ENCODE measurements at regions not wholly inside any gene's neighbourhood (a gene's known extent, or its start where the extent isn't known, plus 50 kb on each side); places are given as distances from the start of the nearest gene placed in this dataset.
A peak's percentile ranks its signal among the peaks of the same experiment; 100 is the strongest.

DNA sequence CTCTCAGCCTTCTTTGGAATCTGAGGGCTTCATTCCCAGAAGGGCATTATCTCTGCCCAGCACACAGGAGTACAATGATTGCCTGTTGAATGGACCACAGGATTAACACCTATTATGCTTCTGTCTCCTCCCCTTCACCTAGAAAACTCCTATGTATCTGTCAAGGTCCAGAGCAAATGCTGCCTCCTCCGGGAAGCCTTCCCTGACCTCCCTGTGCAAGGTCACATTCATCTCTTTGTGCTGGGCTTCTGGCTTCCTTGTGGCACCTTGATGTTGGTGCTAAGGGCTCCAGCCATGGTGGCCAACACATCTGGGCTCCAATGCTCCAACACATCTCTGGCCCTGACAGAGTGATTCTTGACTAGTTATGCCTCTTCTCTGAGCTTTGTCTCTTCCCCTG, 49.9 kb upstream of the ATP2B2 start:
- no peak for DNase-seq

- no peak for DNase-seq
These were observed 50.9 kb upstream of the ATP2B2 start for GRCh38 chr3:10556312-10556711.

DNA sequence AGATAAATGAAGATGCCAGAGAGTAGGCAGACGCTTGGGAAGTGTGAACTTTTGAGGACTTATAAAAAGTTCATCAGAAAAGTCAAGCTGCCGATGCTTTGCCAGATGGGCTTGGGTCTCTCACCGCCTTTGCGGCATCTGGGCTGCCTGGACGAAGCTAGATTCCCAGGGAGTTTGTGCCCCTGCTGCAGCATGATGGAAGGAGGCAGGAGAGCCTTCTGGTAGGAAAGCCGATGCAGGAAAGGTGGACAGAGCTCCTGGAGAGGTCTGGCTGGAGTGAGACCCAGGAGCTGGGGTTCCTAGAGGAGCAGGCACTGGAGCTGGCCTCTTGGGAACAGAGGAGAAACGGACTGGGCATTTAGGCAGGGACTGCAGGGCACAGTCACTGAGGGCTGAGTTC, 51.9 kb upstream of the ATP2B2 start:
- no peak for DNase-seq

DNA sequence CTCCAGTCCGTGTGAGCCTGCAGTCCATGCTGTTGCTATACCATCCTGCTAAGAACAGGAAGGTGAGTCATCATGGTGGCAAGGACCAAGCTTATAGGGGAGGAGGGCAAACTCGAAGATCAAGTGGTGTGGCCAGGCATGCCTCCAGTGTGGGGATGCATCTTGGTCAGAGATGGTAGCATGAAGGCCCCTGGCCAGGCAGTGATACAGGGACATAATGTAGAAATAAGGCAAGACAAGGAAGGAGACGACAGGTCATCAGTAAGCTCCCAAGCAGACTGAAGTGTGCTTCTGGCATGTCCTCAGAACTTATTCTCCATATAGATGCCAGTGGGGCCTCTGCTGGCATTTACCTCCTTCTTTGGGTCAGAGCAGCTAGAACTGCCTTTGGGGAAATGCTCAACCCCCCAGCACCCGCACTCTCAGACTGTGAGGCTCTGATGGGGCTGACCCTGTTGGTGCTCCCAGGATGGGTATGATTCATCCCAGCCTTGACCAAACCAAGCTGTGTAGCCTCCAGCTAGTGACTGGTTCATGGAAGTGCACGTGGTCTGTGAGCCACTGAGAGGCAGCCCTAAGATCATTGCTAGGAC, 52.5 kb upstream of the ATP2B2 start:
- DNase-seq: peak in 1 of 14 donors; percentile 68

GRCh38 chr3:10558736-10559135, 53.4 kb upstream of the ATP2B2 start:
- peak in 1 of 14 donors; percentile 95 for DNase-seq

DNA sequence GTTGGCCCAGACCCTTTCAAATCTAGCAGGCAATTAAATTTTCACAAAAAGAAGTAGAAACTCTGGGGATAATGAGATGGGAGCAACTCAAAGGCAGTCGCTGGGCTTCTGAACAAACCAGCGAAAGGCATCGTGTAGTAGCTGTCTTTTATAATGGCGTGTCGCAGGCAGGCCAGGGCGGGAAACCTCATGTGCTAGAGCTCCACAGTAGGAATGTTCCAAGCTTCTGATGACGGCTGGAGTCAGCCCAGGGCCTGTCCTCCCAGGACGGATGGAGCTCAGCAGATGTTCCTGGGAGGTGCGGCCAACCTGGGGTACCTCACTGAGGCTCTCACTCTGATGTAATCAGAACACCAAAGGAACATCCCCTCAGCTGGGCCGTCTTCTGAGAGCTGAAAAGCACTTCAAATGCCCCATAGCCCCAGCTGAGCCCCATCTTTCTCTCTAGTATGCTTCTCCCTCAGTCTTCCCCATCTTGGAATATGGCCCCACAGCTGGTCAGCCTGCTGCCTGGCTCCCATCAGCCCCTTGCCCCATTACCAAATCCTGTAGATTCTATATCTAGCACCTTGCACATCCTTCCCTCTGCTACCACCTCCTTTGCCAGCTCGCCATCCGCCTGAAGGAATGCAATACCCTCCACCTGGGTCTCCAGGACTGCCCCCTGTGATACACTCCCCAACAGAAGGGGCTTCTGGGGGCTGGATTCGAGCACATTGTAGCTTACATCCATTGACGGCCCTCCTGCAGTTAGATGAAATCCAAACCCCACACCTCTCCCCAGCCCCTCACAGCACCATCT, 54.9 kb upstream of the ATP2B2 start:
- peak in 1 of 14 donors; percentile 32 for DNase-seq

DNA sequence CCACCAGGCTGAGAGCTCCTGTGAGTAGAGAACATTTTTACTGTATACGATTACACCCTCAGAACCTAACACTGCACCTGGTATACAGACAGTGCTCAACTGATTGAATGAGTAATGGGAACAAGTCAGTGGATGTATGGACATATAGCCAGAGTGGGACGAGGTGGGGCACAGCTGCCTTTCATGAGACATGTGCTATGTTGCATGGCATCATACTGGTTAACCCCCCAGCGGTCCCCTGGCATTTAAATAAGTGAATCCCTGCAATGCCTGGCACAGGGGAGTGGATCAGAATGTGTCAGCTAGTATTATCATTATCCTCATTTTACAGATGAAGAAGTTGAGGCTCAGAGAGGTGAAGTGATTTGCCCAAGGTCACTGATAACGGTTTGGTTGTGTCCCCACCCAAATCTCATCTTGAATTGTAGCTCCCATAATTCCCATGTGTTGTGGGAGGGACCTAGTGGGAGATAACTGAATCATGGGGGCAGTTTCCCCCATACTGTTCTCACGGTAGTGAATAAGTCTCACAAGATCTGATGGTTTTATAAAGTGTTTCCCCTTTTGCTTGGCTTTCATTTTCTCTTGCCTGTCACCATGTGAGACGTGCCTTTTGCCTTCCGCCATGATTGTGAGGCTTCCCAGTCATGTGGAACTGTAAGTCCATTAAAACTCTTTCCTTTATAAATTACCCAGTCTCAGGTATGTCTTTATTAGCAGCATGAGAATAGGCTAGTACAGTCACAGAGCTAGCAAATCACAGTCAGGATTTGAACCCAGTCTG, 56.0 kb upstream of the ATP2B2 start:
- no peak for DNase-seq

- no peak for DNase-seq
These were observed 56.7 kb upstream of the ATP2B2 start for GRCh38 chr3:10561946-10562560.

GRCh38 chr3:10563396-10563795, 58.0 kb upstream of the ATP2B2 start:
- DNase-seq: no peak

- DNase-seq: no peak
These were observed 60.4 kb upstream of the ATP2B2 start for GRCh38 chr3:10565814-10566213.

DNA sequence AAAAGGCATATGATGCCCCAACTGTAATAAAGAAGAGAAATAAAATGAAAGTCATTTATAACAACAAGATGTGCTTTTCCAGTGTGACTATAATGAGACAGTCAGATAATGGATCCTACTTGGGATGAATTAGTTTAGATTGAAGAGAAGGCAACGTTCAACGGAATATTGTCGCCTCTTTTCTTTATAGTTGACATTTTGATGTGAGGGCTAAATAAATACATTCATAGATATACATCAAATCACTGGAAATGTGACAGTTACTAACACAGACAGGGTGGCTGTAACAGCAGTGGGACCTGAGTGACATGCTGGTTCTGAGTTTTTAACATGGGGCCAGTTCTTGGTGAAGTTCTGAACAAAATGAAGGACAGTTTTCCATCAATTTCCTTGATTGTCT, 61.1 kb upstream of the ATP2B2 start:
- no peak for DNase-seq

DNA sequence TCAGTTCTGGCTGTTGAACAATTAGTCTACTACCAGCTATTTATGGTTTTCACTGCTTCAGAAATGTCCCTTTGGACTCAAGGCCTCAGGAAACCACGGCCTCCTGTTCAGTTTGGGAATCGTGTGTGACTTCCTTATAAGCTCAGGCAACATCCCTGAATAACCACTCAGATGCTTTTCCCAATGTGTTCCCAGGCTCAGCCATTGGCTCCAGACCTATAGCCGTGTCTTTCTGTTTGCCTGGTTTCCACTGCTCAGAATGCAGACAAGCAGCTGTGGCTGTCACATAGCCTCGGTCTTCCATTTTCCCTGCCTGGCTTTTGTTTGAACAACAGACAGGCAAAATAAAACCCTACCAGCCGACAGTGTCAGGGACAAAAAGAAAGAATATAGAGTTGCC, 63.2 kb upstream of the ATP2B2 start:
- DNase-seq: peak in 1 of 14 donors; percentile 16

DNA sequence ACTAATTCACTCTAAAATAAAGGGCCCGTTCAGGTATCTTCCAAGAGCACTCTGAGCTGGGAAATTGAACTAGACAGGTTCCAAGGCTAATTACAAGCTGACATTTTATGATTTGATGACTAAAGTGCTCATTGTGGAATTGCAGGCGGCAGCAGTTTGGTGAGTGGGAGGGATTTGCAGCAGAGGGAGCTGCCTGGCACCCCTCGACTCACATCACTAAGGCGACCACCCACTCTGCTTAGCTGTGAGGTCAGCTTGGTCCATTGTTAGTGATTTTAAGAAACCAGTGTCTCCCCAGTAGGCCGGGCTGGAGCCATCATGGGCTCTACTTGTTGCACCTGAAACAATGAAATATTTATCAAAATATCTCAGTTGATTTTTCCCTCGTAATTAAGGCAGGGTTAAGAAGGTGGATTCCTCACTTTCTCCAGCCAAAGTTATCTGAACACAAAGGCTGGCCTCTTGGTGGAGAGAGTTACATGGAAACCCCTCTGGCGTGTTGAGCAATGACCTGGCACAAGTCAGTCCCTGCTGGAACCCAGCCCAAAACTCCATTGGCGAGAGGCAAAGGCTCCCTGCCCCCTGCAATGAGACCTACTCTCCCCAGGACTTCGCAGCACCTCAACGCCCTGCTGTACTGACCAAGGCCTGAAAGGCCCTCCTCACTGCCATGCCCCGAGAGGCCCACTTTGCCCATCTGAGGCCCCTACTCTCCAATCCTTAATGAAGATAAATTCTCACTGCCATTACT, 65.0 kb upstream of the ATP2B2 start:
- DNase-seq: peak in 8 of 14 donors; percentile 16 to 63 (median 34)

DNA sequence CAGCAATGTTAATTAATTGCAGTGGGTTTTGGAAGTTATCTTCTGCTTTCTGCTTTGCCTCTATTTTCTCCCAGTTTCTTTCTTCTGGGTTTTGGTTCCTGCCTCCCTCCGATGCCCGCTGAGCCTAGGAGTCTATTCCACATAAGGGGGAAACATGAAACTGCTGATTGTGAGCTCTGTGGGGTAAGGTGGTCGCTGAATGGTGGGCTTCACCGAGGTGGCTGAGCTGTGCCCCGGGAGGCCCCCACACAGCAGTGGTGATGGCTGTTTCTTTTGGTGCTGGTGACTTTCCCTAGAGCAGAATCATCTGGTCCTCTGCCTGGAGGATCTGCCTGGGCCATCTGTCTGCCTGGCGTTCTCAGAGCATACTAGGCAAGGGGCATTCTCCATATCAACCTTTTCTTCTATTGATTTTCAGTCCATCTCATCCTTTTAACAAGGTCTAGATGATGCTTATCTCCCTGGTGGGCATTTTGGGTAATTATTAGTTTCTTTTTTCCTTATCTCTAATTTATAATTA, 68.8 kb upstream of the ATP2B2 start:
- DNase-seq: peak in 1 of 14 donors; percentile 76

- DNase-seq: peak in 1 of 14 donors; percentile 52
These were observed 70.3 kb upstream of the ATP2B2 start for GRCh38 chr3:10575601-10576160.

GRCh38 chr3:10577486-10577885, 72.1 kb upstream of the ATP2B2 start:
- DNase-seq: peak in 7 of 14 donors; percentile 13 to 60 (median 22)

DNA sequence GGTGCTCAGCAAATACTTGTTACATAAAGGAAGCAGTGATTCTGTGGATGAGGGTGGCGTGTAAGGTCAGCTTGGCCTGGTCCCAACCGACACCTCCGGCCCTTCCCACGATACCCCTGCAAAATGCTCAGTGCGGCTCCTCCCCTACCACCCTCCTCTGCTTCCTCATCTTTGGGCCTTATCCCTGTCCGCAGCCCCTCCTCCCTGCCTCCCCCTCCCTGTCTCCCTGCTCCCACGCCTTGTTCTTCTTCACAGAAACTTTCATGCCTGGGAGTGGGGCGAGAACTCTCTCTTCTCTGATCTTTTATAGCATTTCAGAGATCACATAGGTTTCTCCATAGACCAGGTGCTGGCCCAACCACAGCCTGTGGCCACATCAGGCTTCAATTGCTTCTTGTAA, 75.0 kb upstream of the ATP2B2 start:
- no peak for DNase-seq

DNA sequence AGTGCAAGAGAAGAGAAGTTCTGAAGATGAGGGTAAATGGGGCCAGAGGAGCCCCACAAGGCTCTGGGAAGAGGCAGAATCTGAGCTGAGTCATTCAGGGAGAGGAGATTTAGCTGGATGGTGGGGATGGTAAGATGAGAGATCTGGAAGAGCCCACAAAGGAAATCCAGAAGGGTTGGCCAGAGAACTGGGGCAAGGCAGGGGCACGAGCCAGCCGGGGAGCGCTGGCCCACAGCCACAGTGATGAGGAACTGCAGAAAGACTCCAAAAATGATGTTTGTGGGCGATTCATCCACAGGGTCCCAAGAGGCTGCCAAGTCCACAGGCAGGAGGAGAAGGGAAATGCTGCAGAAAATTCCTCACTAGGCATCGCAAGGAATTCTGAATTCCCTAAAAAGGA, 75.9 kb upstream of the ATP2B2 start:
- peak in 4 of 14 donors; percentile 4 to 38 (median 19) for DNase-seq

DNA sequence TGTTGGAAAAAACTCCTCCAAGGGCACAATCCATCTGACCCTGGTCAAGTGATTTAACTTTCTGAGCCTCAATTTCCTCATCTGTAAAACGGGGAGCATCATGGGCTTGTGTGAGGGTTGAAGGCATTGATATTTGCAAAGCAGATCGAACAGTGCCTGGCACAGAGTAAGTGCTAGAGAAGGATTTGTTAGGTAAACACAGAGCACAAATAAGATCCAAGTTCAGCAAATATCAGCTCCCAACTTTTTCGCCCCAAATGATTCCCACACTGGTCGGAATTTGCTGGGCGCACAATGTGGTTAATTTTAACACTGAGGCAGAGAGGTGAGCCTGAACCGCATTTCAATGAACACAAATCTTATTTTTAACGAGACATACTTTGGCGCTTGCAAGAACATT, 76.3 kb upstream of the ATP2B2 start:
- no peak for DNase-seq

GRCh38 chr3:10582733-10583132, 77.3 kb upstream of the ATP2B2 start:
- no peak for DNase-seq

Data from C1 segment of cervical spinal cord (tissue), 14 donors.